AG04450 (cell line): ENCODE measurements at regions not wholly inside any gene's neighbourhood (a gene's known extent, or its start where the extent isn't known, plus 50 kb on each side); places are given as distances from the start of the nearest gene placed in this dataset.

ENCODE experiments used
- CTCF ChIA-PET: fragments of 300-600, 350-600 bp; formaldehyde crosslinking; extraction: SDS; loops from one replicate; lab custom pipeline; 2022; ENCODE audit warnings: antibody characterized with exemption, inconsistent platforms; lab: Charles Lee
- POLR2A ChIA-PET: fragments of 350-600 bp; formaldehyde crosslinking; extraction: SDS; loops from one replicate; lab custom pipeline; 2021; ENCODE audit warnings: antibody characterized with exemption, inconsistent platforms; lab: Yijun Ruan, JAX
- DNase-seq: peaks from one replicate; pipeline ENCODE4 v3.0.0-alpha.2; 2011; ENCODE audit warnings: low read depth, low spot score
- H3K27ac ChIP-seq: one replicate; pipeline ENCODE4 v1.5.1; 2012; ENCODE audit warnings: low read depth, low read length, control low read depth
- H3K27me3 ChIP-seq: one replicate; pipeline ENCODE4 v1.6.0; 2012; ENCODE audit warnings: low read length; ENCODE audit not compliant: control insufficient read depth, insufficient read depth
- H3K4me3 ChIP-seq: 2 replicates; pipeline ENCODE4 v1.5.1; 2011; ENCODE audit warnings: mild to moderate bottlenecking, low read depth, low read length, control low read depth
- H3K9me3 ChIP-seq: 2 replicates; pipeline ENCODE4 v1.5.1; 2012; ENCODE audit warnings: low read length; ENCODE audit not compliant: control insufficient read depth, insufficient read depth
- TF ChIP-seq, protein P1 (sequence below): IDR thresholded peaks from 2 replicates; pipeline ENCODE4 v1.5.1; 2011; ENCODE audit warnings: low read depth, low read length, control low read depth, inconsistent platforms

DNA sequence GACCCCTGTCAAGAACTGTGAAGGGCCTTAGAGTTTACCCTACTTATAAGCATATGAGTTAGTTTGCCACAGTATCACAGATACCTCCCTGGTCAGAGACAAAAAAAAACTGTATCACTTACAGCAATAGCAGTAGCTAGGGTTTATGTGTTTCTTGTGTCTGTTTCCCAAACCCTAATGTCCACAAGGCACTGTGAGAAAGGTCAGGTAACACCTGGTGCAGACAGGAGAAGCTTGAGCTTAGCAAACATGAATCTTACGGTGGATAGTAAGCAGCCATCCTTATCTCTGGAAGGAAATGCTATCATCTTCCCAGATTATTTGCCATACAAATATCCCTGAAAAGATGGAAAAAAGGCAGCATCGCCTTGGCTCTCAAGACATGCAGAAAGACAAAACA lies 208.5 kb upstream of the KCNN2 start:
- POLR2A ChIA-PET, result no interaction called here
- DNase-seq, result no peak
- CTCF ChIA-PET, result no interaction called here
- Histone ChIP-seq H3K27ac (no peak overlapping the region), H3K4me3 (no peak overlapping the region), H3K27me3 (no peaks in the 10 kb centered on the region), H3K9me3 (peaks cover 3% of the 10 kb centered on the region; the same call in 1 of the 2 replicates)
- TF ChIP-seq, protein P1, sequence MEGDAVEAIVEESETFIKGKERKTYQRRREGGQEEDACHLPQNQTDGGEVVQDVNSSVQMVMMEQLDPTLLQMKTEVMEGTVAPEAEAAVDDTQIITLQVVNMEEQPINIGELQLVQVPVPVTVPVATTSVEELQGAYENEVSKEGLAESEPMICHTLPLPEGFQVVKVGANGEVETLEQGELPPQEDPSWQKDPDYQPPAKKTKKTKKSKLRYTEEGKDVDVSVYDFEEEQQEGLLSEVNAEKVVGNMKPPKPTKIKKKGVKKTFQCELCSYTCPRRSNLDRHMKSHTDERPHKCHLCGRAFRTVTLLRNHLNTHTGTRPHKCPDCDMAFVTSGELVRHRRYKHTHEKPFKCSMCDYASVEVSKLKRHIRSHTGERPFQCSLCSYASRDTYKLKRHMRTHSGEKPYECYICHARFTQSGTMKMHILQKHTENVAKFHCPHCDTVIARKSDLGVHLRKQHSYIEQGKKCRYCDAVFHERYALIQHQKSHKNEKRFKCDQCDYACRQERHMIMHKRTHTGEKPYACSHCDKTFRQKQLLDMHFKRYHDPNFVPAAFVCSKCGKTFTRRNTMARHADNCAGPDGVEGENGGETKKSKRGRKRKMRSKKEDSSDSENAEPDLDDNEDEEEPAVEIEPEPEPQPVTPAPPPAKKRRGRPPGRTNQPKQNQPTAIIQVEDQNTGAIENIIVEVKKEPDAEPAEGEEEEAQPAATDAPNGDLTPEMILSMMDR, result no peak

GRCh38 chr5:114153833-114154232 lies 208.0 kb upstream of the KCNN2 start:
- no peak overlapping the region for H3K4me3 ChIP-seq
- no peak overlapping the region for H3K27ac ChIP-seq
- POLR2A ChIA-PET, result no interaction called here
- H3K9me3 ChIP-seq, result peaks cover 3% of the 10 kb centered on the region; the same call in 1 of the 2 replicates
- no peaks in the 10 kb centered on the region for H3K27me3 ChIP-seq
- no peak for DNase-seq
- CTCF ChIA-PET, result no interaction called here
- TF ChIP-seq, protein P1, result no peak

DNA sequence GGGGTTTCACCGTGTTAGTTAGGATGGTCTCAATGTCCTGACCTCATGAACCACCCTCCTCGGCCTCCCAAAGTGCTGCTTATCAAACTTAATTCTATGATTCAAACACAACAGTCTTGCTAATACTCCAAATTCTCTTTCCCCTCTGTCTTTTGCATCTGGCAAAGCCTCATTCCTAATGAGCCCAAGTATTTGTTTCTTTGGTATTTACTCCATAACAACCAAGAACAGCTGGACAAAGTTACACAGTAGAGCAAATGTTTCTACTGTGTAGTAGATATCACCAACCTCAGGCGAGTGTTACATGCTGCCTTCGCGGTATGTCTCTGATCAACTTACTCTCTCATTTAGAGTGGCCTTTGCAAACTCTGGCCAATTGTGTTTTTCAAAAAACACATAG lies 195.8 kb upstream of the KCNN2 start:
- no peaks in the 10 kb centered on the region for H3K27me3 ChIP-seq
- POLR2A ChIA-PET, result no interaction called here
- no peak for DNase-seq
- CTCF ChIA-PET, result no interaction called here
- H3K4me3 ChIP-seq, result no peak overlapping the region
- H3K9me3 ChIP-seq, result peaks cover 8% of the 10 kb centered on the region
- H3K27ac ChIP-seq, result no peak overlapping the region
- TF ChIP-seq, protein P1, result no peak

DNA sequence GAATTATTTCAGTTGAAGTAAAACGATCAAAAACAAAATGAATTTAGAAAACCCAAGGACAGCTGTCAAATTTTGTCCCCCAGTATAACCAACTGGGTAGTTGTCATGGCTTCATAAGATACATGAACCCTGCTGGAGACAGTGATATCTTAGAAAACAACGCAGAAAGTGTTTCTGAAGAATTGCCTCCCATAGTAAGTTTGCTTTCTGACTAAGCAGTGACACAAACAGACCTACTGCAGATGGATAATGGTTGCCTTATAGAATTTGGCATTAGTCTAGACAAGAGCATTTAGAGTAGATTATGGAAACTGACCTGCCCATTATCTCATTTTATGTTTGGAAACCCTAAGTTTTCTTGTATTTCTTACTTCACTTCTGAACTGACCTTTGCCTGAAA lies 187.7 kb upstream of the KCNN2 start:
- TF ChIP-seq, protein P1, result no peak
- ChIA-PET CTCF (no interaction called here), POLR2A (no interaction called here)
- Histone ChIP-seq H3K4me3 (no peak overlapping the region), H3K27me3 (no peaks in the 10 kb centered on the region), H3K9me3 (no peaks in the 10 kb centered on the region), H3K27ac (no peak overlapping the region)
- DNase-seq, result no peak

DNA sequence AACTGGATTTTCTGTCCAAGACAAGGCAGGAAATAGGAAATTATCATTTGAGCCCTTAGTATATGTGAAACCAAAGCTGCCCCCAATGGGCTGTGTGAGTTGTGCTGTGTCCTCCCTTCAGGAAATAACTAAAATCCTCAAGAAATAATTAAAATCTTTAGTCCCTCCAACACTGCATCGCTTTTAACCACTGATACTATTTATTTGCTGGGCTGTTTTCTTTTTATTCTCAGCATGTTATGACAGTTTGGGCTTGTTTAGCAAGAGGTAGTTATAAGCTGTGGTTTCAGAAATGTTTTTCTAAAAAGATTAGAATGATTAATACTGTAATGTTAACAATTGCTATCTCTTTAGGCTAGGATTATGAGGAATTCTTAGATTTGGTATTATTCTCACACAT lies 187.0 kb upstream of the KCNN2 start:
- Histone ChIP-seq H3K27me3 (no peaks in the 10 kb centered on the region), H3K27ac (no peak overlapping the region), H3K4me3 (no peak overlapping the region), H3K9me3 (no peaks in the 10 kb centered on the region)
- ChIA-PET CTCF (no interaction called here), POLR2A (no interaction called here)
- DNase-seq, result no peak
- TF ChIP-seq, protein P1, result no peak
